HepG2 (cell line): ENCODE measurements at regions not wholly inside any gene's neighbourhood (a gene's known extent, or its start where the extent isn't known, plus 50 kb on each side); places are given as distances from the start of the nearest gene placed in this dataset.

ENCODE experiments used
- CEBPG ChIP-seq: IDR thresholded peaks from 2 replicates; pipeline ENCODE4 v1.6.1; 2016
- FOXA1 ChIP-seq, 2 experiments: fragments of 450-650 bp in 1 of 2; sonication (generic) in 1 of 2; formaldehyde crosslinking in 1 of 2; IDR thresholded peaks; 2 replicates each; pipeline versions ENCODE4 v1.4.0 to v1.6.1; 2016 to 2020; ENCODE audit warnings: missing genetic modification reagents in 1 of 2
- FOXP1 ChIP-seq, 2 experiments: fragments of 450-650 bp in 1 of 2; IDR thresholded peaks; 2 replicates each; pipeline ENCODE4 v1.6.1; 2017 to 2018; ENCODE audit warnings: antibody characterized with exemption in 1 of 2
- HDAC2 ChIP-seq: sonication (generic); formaldehyde crosslinking; IDR thresholded peaks from 2 replicates; pipeline ENCODE4 v1.4.0; 2020; ENCODE audit warnings: missing genetic modification reagents
- HNF4A ChIP-seq: sonication (generic); formaldehyde crosslinking; IDR thresholded peaks from 2 replicates; pipeline ENCODE4 v1.4.0; 2020; ENCODE audit warnings: missing genetic modification reagents
- IKZF4 ChIP-seq: sonication (generic); formaldehyde crosslinking; IDR thresholded peaks from 2 replicates; pipeline ENCODE4 v1.5.1; 2020; ENCODE audit warnings: borderline replicate concordance, mild to moderate bottlenecking, low read depth, missing genetic modification reagents; ENCODE audit errors: not compliant biosample characterization
- KDM3A ChIP-seq: IDR thresholded peaks from 2 replicates; pipeline ENCODE4 v1.6.1; 2018; ENCODE audit warnings: low read depth, missing compliant biosample characterization
- KDM5A ChIP-seq: fragments of 200-600 bp; sonication (generic); IDR thresholded peaks from 2 replicates; pipeline ENCODE4 v1.7.0; 2018; ENCODE audit warnings: antibody characterized with exemption, mild to moderate bottlenecking, low read length, borderline replicate concordance
- MBD4 ChIP-seq: IDR thresholded peaks from 2 replicates; pipeline ENCODE4 v1.6.1; 2012; ENCODE audit warnings: low read length, inconsistent platforms, borderline replicate concordance
- MIXL1 ChIP-seq: IDR thresholded peaks from 2 replicates; pipeline ENCODE4 v1.6.1; 2016
- MYC ChIP-seq: sonication (generic); formaldehyde crosslinking; IDR thresholded peaks from 2 replicates; pipeline ENCODE4 v1.9.0; 2021; ENCODE audit warnings: missing genetic modification reagents, borderline replicate concordance
- NRL ChIP-seq: sonication (generic); formaldehyde crosslinking; IDR thresholded peaks from 2 replicates; pipeline ENCODE4 v1.5.0; 2020; ENCODE audit warnings: missing genetic modification reagents, mild to moderate bottlenecking, moderate library complexity, borderline replicate concordance
- SMARCC2 ChIP-seq: fragments of 450-650 bp; IDR thresholded peaks from 2 replicates; pipeline ENCODE4 v1.6.1; 2017; ENCODE audit warnings: antibody characterized with exemption, mild to moderate bottlenecking
- ZFP36L2 ChIP-seq: sonication (generic); formaldehyde crosslinking; IDR thresholded peaks from 2 replicates; pipeline ENCODE4 v1.4.0; 2020; ENCODE audit warnings: missing genetic modification reagents
- ZNF124 ChIP-seq: sonication (generic); formaldehyde crosslinking; IDR thresholded peaks from 2 replicates; pipeline ENCODE4 v1.4.0; 2020; ENCODE audit warnings: missing genetic modification reagents
- ZNF136 ChIP-seq: sonication (generic); formaldehyde crosslinking; IDR thresholded peaks from 2 replicates; pipeline ENCODE4 v1.8.1; 2022; ENCODE audit warnings: low read depth, mild to moderate bottlenecking, moderate library complexity, missing genetic modification reagents
- ZNF232 ChIP-seq: sonication (generic); formaldehyde crosslinking; IDR thresholded peaks from 2 replicates; pipeline ENCODE4 v1.4.0; 2020; ENCODE audit warnings: missing genetic modification reagents, borderline replicate concordance
- ZNF766 ChIP-seq: sonication (generic); formaldehyde crosslinking; IDR thresholded peaks from 2 replicates; pipeline ENCODE4 v1.5.0; 2020; ENCODE audit warnings: missing genetic modification reagents, borderline replicate concordance
- ZNF768 ChIP-seq: sonication (generic); formaldehyde crosslinking; IDR thresholded peaks from 2 replicates; pipeline ENCODE4 v1.4.0; 2020; ENCODE audit warnings: missing genetic modification reagents
- TF ChIP-seq, protein P1 (sequence below): sonication (generic); formaldehyde crosslinking; IDR thresholded peaks from 2 replicates; pipeline ENCODE4 v1.5.0; 2020; ENCODE audit warnings: mild to moderate bottlenecking, missing genetic modification reagents
- TF ChIP-seq, protein P2 (sequence below): sonication (generic); formaldehyde crosslinking; IDR thresholded peaks from 2 replicates; pipeline ENCODE4 v1.8.0; 2022; ENCODE audit warnings: mild to moderate bottlenecking, missing genetic modification reagents, moderate library complexity
- TF ChIP-seq, protein P3 (sequence below): sonication (generic); formaldehyde crosslinking; IDR thresholded peaks from 2 replicates; pipeline ENCODE4 v1.5.0; 2020; ENCODE audit warnings: mild to moderate bottlenecking, missing genetic modification reagents
- TF ChIP-seq, protein P4 (sequence below): sonication (generic); formaldehyde crosslinking; IDR thresholded peaks from 2 replicates; pipeline ENCODE4 v1.5.0; 2020; ENCODE audit warnings: mild to moderate bottlenecking, missing genetic modification reagents, moderate library complexity

DNA sequence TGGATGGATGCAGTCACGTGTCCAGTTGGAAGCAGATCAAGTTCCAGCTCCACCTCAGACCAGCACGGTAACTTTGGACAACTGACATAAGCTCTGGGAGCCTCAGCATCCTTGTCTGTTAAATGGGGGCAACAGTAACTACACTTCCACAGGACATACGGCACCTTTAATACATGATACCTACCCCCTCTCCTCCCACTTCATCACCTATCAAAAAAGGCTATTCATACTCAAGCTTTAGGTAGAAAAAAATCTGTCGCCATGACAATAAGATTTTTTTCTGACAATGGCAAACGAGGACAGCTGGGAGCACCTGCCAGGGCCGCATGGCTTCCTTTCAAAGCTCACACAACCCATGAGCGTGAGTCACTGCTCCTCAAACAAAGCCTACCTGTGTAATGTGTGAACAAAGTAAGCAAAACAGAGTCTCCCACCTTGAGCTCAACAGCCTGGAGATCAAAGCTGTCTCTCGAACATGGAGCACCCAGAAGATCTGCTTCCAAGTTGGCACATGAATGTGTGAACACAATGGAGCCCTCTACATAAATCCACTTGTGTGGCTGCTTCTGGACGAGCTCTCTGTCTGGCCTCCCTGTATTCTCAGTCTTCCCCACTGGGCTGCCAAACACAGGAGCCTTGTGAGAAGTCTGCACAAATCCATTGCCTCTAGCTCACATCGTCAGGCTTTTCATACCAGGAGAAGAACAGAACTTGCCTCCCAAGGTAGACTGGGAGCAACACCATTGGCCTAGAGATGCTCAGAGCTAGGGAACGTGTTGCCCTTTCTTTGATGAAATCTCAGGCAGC lies 459.7 kb downstream of the SOX9 start (continued):
- TF ChIP-seq, protein P1, sequence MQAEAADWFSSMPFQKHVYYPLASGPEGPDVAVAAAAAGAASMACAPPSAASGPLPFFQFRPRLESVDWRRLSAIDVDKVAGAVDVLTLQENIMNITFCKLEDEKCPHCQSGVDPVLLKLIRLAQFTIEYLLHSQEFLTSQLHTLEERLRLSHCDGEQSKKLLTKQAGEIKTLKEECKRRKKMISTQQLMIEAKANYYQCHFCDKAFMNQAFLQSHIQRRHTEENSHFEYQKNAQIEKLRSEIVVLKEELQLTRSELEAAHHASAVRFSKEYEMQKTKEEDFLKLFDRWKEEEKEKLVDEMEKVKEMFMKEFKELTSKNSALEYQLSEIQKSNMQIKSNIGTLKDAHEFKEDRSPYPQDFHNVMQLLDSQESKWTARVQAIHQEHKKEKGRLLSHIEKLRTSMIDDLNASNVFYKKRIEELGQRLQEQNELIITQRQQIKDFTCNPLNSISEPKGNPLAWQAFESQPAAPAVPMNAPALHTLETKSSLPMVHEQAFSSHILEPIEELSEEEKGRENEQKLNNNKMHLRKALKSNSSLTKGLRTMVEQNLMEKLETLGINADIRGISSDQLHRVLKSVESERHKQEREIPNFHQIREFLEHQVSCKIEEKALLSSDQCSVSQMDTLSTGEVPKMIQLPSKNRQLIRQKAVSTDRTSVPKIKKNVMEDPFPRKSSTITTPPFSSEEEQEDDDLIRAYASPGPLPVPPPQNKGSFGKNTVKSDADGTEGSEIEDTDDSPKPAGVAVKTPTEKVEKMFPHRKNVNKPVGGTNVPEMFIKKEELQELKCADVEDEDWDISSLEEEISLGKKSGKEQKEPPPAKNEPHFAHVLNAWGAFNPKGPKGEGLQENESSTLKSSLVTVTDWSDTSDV (CRISPR knock-in tag) = no peak
- peak; percentile 83; the same call in 1 of the 2 replicates for TF ChIP-seq ZNF232 (CRISPR knock-in tag)
- TF ChIP-seq KDM5A = no peak
- no peak for TF ChIP-seq SMARCC2
- peak; percentile 97 for TF ChIP-seq HDAC2
- TF ChIP-seq, protein P2, sequence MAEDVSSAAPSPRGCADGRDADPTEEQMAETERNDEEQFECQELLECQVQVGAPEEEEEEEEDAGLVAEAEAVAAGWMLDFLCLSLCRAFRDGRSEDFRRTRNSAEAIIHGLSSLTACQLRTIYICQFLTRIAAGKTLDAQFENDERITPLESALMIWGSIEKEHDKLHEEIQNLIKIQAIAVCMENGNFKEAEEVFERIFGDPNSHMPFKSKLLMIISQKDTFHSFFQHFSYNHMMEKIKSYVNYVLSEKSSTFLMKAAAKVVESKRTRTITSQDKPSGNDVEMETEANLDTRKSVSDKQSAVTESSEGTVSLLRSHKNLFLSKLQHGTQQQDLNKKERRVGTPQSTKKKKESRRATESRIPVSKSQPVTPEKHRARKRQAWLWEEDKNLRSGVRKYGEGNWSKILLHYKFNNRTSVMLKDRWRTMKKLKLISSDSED = no peak
- TF ChIP-seq IKZF4 (CRISPR knock-in tag) = peak; percentile 59
- TF ChIP-seq ZNF136 (CRISPR knock-in tag) = peak; percentile 94
- peak; percentile 83 for TF ChIP-seq MIXL1 (CRISPR knock-in tag)
- peak; percentile 94 for TF ChIP-seq MYC (CRISPR knock-in tag)
- TF ChIP-seq ZNF768 = no peak
- TF ChIP-seq, protein P3, sequence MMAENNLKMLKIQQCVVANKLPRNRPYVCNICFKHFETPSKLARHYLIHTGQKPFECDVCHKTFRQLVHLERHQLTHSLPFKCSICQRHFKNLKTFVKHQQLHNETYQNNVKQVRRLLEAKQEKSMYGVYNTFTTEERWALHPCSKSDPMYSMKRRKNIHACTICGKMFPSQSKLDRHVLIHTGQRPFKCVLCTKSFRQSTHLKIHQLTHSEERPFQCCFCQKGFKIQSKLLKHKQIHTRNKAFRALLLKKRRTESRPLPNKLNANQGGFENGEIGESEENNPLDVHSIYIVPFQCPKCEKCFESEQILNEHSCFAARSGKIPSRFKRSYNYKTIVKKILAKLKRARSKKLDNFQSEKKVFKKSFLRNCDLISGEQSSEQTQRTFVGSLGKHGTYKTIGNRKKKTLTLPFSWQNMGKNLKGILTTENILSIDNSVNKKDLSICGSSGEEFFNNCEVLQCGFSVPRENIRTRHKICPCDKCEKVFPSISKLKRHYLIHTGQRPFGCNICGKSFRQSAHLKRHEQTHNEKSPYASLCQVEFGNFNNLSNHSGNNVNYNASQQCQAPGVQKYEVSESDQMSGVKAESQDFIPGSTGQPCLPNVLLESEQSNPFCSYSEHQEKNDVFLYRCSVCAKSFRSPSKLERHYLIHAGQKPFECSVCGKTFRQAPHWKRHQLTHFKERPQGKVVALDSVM (CRISPR knock-in tag) = peak; percentile 21; the same call in 1 of the 2 replicates
- 0 out of 2 replicates have a peak, but pooled peaks have one; percentile 66 for TF ChIP-seq ZNF766 (CRISPR knock-in tag)
- TF ChIP-seq ZNF124 = peak; percentile 79
- TF ChIP-seq FOXA1 (IDR thresholded peaks at IDR 0.05) = peak; percentile 45; the same call in 1 of the 2 replicates
- peak; percentile 92 for TF ChIP-seq FOXA1 (CRISPR knock-in tag; IDR thresholded peaks at IDR 0.05)
- TF ChIP-seq KDM3A (CRISPR knock-in tag) = peak; percentile 94
- TF ChIP-seq ZFP36L2 (CRISPR knock-in tag) = no peak
- peak; percentile 46; the same call in 1 of the 2 replicates for TF ChIP-seq NRL (CRISPR knock-in tag)
- TF ChIP-seq CEBPG = peak; percentile 53
- TF ChIP-seq MBD4 = no peak
- TF ChIP-seq HNF4A = peak; percentile 71
- TF ChIP-seq, protein P4, sequence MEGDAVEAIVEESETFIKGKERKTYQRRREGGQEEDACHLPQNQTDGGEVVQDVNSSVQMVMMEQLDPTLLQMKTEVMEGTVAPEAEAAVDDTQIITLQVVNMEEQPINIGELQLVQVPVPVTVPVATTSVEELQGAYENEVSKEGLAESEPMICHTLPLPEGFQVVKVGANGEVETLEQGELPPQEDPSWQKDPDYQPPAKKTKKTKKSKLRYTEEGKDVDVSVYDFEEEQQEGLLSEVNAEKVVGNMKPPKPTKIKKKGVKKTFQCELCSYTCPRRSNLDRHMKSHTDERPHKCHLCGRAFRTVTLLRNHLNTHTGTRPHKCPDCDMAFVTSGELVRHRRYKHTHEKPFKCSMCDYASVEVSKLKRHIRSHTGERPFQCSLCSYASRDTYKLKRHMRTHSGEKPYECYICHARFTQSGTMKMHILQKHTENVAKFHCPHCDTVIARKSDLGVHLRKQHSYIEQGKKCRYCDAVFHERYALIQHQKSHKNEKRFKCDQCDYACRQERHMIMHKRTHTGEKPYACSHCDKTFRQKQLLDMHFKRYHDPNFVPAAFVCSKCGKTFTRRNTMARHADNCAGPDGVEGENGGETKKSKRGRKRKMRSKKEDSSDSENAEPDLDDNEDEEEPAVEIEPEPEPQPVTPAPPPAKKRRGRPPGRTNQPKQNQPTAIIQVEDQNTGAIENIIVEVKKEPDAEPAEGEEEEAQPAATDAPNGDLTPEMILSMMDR = no peak
- no peak; the same call in 1 of the 2 replicates for TF ChIP-seq FOXP1 (IDR thresholded peaks at IDR 0.05)
- TF ChIP-seq FOXP1 (CRISPR knock-in tag; IDR thresholded peaks at IDR 0.05) = peak; percentile 81
